Skeletal muscle tissue (tissue), 3 donors: ENCODE measurements at regions not wholly inside any gene's neighbourhood (a gene's known extent, or its start where the extent isn't known, plus 50 kb on each side); places are given as distances from the start of the nearest gene placed in this dataset.
"Not testable (repeated sequence)": the region's sequence is repeated elsewhere in the genome, so short reads cannot be mapped to it uniquely, and the experiment has no call there.

Source experiments
- H3K27ac ChIP-seq: one replicate; pipeline ENCODE4 v1.7.0; 2013; ENCODE audit warnings: mild to moderate bottlenecking, low read depth, low read length, inconsistent platforms
- H3K27me3 ChIP-seq, 3 donors: one replicate each; pipeline ENCODE4 v1.7.0; 2013; ENCODE audit warnings: low read length in 3 of 3; ENCODE audit not compliant: control insufficient read depth in 3 of 3, insufficient read depth in 3 of 3
- H3K36me3 ChIP-seq, 3 donors: one replicate each; pipeline ENCODE4 v1.7.0; 2013; ENCODE audit warnings: low read length in 3 of 3; ENCODE audit not compliant: control insufficient read depth in 3 of 3, insufficient read depth in 3 of 3
- H3K4me1 ChIP-seq, 3 donors: one replicate each; pipeline ENCODE4 v1.7.0; 2013; ENCODE audit warnings: low read length in 3 of 3, mild to moderate bottlenecking in 3 of 3; ENCODE audit not compliant: control insufficient read depth in 3 of 3, insufficient read depth in 3 of 3
- H3K4me3 ChIP-seq, 3 donors: one replicate each; pipeline ENCODE4 v1.7.0; 2013; ENCODE audit warnings: low read length in 3 of 3
- H3K9ac ChIP-seq, 3 donors: one replicate each; pipeline ENCODE4 v1.7.0; 2013; ENCODE audit warnings: low read length in 3 of 3, mild to moderate bottlenecking in 3 of 3, moderate library complexity in 2 of 3, low read depth in 1 of 3
- H3K9me3 ChIP-seq, 3 donors: one replicate each; pipeline ENCODE4 v1.7.0; 2013; ENCODE audit warnings: low read length in 3 of 3; ENCODE audit not compliant: control insufficient read depth in 3 of 3
- donor health status: Osteomylitis.

GRCh38 chr1:99396389-99396788 lies 132.1 kb downstream of the PLPPR4 start:
- Histone ChIP-seq H3K27ac (no peak overlapping the region), H3K36me3 (no peaks in the 10 kb centered on the region), H3K4me1 (no peaks in the 10 kb centered on the region), H3K9me3 (no peaks in the 10 kb centered on the region), H3K27me3 (no peaks in the 10 kb centered on the region), H3K4me3 (no peak overlapping the region), H3K9ac (no peak overlapping the region)

- Histone ChIP-seq H3K27ac (no peak overlapping the region), H3K36me3 (no peaks in the 10 kb centered on the region), H3K9ac (no peak overlapping the region), H3K4me3 (no peak overlapping the region), H3K9me3 (no peaks in the 10 kb centered on the region), H3K4me1 (no peaks in the 10 kb centered on the region), H3K27me3 (no peaks in the 10 kb centered on the region)
Measured at GRCh38 chr1:99397029-99397428, 132.7 kb downstream of the PLPPR4 start.

GRCh38 chr1:99397863-99398262 lies 133.6 kb downstream of the PLPPR4 start:
- Histone ChIP-seq H3K36me3 (no peaks in the 10 kb centered on the region), H3K4me1 (no peaks in the 10 kb centered on the region), H3K27ac (no peak overlapping the region), H3K9me3 (no peaks in the 10 kb centered on the region), H3K27me3 (no peaks in the 10 kb centered on the region), H3K4me3 (no peak overlapping the region), H3K9ac (no peak overlapping the region)

GRCh38 chr1:99401556-99401955 lies 137.3 kb downstream of the PLPPR4 start:
- not testable (repeated sequence) for H3K36me3 ChIP-seq, H3K9me3 ChIP-seq, H3K27me3 ChIP-seq, H3K9ac ChIP-seq, H3K4me1 ChIP-seq, H3K4me3 ChIP-seq, H3K27ac ChIP-seq

- H3K4me3 ChIP-seq, H3K9me3 ChIP-seq, H3K27me3 ChIP-seq, H3K27ac ChIP-seq, H3K36me3 ChIP-seq, H3K9ac ChIP-seq, H3K4me1 ChIP-seq: not testable (repeated sequence)
Measured at GRCh38 chr1:99404399-99404798, 140.1 kb downstream of the PLPPR4 start.

- not testable (repeated sequence) for H3K9me3 ChIP-seq, H3K27me3 ChIP-seq, H3K36me3 ChIP-seq, H3K9ac ChIP-seq, H3K4me1 ChIP-seq, H3K4me3 ChIP-seq, H3K27ac ChIP-seq
Measured at GRCh38 chr1:99405325-99405724, 141.0 kb downstream of the PLPPR4 start.

- H3K36me3 ChIP-seq, result no peaks in the 10 kb centered on the region
- H3K4me3 ChIP-seq, result no peak overlapping the region
- no peaks in the 10 kb centered on the region for H3K4me1 ChIP-seq
- H3K9ac ChIP-seq, result no peak overlapping the region
- no peak overlapping the region for H3K27ac ChIP-seq
- H3K27me3 ChIP-seq, result no peaks in the 10 kb centered on the region
- H3K9me3 ChIP-seq, result no peaks in the 10 kb centered on the region
Measured at GRCh38 chr1:99407018-99407417, 142.7 kb downstream of the PLPPR4 start.

GRCh38 chr1:99424087-99424486 lies 159.8 kb downstream of the PLPPR4 start:
- Histone ChIP-seq H3K4me1 (no peaks in the 10 kb centered on the region), H3K36me3 (no peaks in the 10 kb centered on the region), H3K4me3 (no peak overlapping the region), H3K27ac (no peak overlapping the region), H3K9me3 (no peaks in the 10 kb centered on the region), H3K9ac (no peak overlapping the region), H3K27me3 (no peaks in the 10 kb centered on the region)

GRCh38 chr1:99429754-99430153 lies 165.5 kb downstream of the PLPPR4 start:
- H3K27ac ChIP-seq, result no peak overlapping the region
- no peaks in the 10 kb centered on the region for H3K27me3 ChIP-seq
- H3K4me1 ChIP-seq, result no peaks in the 10 kb centered on the region
- no peaks in the 10 kb centered on the region for H3K36me3 ChIP-seq
- H3K4me3 ChIP-seq, result no peak overlapping the region
- no peaks in the 10 kb centered on the region for H3K9me3 ChIP-seq
- H3K9ac ChIP-seq, result no peak overlapping the region

GRCh38 chr1:99438656-99439230 lies 174.5 kb downstream of the PLPPR4 start:
- Histone ChIP-seq H3K27ac (no peak overlapping the region), H3K4me3 (no peak overlapping the region), H3K4me1 (no peaks in the 10 kb centered on the region), H3K36me3 (no peaks in the 10 kb centered on the region), H3K9ac (no peak overlapping the region), H3K27me3 (no peaks in the 10 kb centered on the region), H3K9me3 (no peaks in the 10 kb centered on the region)
